Daoy (cell line): ENCODE measurements at regions not wholly inside any gene's neighbourhood (a gene's known extent, or its start where the extent isn't known, plus 50 kb on each side); places are given as distances from the start of the nearest gene placed in this dataset.
"Not testable (repeated sequence)": the region's sequence is repeated elsewhere in the genome, so short reads cannot be mapped to it uniquely, and the experiment has no call there.

Experiments
- DNase-seq: peaks from one replicate; pipeline ENCODE4 v3.0.0-alpha.2; 2015; ENCODE audit warnings: low read depth

DNA sequence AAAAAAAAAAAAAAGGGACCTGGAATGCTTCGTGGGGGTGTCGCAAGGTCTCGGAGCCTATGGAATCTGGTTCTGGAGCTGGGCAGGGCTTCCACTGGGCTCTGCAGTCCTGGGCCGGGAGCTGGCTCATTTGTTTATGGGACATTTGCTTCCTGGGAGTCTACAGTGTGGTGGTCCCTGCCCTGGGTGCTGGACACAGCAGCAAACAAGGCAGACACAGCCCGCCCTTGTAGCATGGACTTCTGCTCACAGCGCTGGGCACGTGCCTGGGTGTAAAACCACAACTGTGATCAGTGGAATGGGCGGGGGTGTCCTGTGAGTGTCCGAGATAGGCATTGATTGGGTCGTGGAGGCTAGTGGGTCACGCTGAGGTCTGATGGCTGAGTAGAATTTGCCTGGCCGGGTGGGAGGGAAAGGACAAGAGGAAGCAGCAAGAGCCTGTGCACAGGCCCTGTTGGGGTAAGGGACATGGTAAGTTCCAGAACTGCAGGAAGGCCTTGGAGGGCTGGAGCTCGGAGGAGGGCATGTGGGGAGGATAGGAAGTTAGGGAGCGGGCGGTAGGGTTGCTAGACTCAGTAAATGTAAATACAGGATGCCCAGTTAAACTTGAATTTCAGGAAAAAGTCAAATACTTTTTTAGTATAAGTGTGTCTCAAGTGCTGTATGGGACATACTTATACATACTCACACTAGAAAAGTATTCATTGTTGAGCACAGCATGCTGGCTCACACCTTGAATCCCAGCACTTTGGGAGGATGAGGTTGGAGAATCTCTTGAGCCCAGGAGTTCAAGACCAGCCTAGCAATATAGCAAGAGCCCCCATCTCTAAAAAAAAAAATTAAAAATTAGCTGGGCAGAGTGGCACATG, 61.3 kb upstream of the PMEPA1 start:
- DNase-seq = no peak

DNA sequence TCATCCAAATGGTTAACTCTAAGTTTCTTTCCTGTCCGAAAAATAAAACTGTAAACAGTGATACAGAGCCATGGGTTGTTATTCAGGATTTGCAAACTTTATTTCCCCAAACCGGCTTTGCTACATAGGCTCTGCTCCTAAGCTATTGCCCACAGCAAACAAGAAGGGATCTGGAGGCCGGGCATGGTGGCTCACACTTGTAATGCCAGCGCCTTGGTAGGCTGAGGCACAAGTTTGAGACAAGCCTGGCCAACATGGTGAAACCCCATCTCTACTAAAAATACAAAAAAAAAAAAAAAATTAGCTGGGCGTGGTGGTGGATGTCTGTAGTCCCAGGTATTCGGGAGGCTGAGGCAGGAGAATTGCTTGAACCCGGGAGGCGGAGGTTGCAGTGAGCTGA, 60.6 kb upstream of the PMEPA1 start:
- not testable (repeated sequence) for DNase-seq

DNA sequence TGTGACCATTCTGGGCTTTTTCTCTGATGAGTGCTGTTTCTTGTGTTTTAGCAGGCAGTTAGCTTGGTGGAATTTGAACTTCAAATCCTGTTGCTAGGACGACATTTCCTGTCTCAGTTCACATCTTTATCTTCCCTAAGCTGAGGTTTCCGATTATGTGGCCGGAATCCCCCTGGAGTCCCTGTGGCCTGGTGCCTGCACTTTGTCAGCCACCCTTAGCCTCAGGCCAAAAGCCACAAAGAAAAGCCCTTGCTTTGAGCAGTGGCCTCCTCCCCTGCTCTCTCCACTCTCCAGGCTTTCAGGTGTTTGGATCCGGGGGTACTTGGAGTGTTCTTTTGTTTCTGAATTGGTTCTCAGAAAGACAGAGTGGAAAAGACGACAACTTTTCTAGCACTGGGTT, 59.9 kb upstream of the PMEPA1 start:
- DNase-seq = peak; percentile 53

DNA sequence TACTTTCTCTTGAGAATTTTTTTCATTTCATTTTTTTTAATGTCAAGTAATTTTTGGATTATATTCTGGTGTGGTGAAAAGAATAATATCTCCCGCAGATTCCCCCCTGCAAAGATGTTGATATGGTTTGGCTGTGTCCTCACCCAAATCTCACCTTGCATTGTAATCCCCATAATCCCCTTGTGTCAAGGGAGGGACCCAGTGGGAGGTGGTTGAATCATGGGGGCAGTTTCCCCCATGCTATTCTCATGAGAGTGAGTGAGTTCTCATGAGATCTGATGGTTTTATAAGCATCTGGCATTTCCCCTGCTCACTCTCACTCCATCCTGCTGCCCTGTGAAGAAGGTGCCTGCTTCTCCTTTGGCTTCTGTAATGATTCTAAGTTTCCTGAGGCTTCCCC, 58.7 kb upstream of the PMEPA1 start:
- DNase-seq = no peak

DNA sequence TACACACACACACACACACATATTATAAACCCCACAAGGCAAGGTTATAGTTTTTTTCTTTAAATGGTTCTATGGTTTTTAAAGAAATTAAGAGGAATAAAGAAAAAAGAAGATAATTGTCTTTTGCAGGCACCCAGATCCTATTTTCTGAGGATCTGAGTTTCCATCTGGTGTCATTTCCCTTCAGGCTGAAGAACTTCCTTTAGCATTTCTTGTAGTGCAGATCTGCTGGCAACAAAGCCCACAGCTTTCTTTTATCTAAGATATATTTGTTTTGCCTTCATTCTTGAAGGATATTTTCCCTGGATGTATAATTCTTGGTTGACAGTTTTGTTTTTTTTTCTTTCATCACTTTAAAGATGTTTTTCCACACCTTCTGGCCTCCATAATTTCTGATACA, 57.6 kb upstream of the PMEPA1 start:
- DNase-seq = no peak

DNA sequence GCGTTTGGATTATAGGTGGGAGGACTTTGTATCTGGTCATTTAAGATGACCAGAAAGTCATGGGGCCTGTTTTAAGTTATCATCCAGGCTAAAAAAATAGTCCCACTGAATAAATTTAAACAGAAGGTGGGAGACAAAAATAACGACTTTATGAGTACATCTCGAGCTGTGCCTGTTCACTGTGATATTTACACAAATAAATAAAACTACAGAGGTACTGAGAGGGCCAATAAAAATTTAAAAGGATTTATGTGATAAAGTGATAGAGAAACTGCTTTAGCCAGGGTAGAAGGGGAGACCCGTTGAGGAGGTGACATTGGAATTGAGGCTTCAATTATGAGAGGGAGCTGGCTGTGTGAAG, 53.4 kb upstream of the PMEPA1 start:
- DNase-seq = no peak

DNA sequence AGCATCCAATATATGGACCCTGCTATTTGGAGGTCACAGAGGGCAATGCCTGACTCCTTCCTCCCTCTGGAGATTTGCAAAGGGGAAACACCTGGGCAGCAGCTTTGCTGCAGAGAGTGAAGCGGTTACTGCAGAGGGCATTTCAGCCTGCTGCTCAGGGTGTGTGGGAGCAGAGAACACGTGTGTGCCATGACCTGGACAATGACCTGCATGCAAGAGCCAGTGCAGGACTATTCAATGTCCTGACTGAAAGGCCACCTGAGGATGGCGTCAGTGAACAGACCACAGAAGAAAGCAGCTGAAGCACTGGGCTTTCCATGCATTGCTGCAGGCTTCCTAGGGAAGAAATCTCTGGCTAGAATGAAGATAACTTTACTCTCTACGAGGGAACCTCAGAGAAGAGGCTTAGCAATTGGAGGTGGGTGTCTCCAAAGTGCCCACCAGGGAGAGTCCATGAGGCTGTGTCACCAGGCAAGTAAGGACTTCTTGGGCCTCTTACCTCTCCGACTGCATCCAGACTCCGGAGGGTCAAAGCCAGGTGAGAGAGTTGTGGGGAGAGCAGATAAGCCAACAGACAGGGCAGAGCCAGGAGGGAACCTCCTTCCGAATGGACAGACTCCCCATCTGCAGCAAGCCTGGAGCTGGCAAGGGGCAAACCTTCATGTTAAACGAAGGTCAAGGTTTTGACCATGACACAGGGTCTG, 52.9 kb upstream of the PMEPA1 start:
- no peak for DNase-seq

DNA sequence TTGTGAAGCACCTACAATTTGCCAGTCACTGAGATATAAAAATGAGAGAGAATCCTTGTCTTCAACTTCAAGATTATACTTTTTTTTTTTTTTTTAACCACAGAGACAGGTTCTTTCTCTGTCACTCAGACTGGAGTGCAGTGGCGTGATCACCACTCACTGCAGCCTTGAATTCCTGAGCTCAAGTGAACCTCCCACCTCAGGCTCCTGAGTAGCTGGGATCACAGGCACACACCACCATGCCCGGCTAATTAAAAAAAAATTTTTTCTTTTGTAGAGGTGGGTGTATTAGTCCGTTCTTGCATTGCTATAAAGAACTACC, 51.6 kb upstream of the PMEPA1 start:
- no peak for DNase-seq

DNA sequence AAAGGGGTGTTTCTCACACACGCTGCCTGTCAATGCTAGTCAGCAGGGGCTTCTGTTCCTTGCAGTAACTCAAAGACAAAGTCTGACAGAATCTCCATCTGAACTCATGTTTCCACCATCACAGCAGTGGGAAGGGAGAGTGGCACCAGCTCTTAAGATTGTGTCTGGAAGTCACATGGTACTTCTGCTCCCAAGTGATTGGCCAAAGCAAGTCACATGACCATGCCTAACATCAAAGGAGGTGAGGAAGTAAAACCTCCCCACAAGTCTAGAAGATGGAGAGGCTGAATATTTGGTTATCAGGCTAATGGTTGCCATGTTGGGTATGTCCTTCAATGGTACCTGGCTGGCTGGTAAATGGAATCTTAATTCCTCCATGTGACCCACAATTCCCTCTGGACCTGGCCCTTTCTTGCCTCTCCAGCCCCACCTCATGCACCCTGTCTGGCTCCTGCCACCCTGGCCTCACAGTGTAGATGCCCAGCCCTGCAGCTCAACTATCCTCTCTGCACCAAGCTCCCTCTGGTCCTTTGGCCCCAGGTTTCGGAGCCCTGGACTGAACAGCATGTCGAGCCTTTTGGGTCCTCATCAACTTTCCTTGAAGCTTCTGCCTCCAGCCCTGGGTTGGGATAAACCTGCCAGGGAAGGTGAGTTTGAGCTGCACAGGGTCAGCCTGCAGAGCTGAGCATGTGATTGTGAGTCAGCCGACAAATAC, 51.0 kb upstream of the PMEPA1 start:
- DNase-seq = no peak

DNA sequence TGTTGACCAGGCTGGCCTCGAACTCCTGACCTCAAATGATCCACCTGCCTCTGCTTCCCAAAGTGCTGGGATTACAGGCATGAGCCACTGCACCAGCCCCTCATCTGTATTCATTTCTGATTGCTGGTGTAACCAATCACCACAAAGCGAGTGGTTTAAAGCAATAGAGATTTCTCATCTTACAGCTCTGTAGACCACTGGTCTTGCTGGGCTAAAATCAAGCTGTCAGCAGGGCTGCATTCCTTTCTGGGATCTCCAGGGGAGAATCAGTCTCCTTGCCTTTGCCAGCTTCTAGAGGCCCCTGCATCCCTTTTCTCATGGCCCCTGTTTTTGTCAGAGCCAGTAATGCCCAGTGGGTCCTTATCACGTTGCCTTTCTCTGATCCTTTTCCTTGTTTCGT, 49.9 kb upstream of the PMEPA1 start:
- DNase-seq = no peak
